Iris pigment epithelial cell (primary cell): ENCODE measurements at regions not wholly inside any gene's neighbourhood (a gene's known extent, or its start where the extent isn't known, plus 50 kb on each side); places are given as distances from the start of the nearest gene placed in this dataset.
A peak's percentile ranks its signal among the peaks of the same experiment; 100 is the strongest.
"Not testable (repeated sequence)": the region's sequence is repeated elsewhere in the genome, so short reads cannot be mapped to it uniquely, and the experiment has no call there.

Experiments
- DNase-seq: peaks from one replicate; pipeline ENCODE4 v3.0.0-alpha.2; 2011; ENCODE audit warnings: low read depth

GRCh38 chr6:79810185-79810705 is 137.1 kb downstream of the ELOVL4 start:
- no peak for DNase-seq

GRCh38 chr6:79808921-79809320 is 138.4 kb downstream of the ELOVL4 start:
- DNase-seq, result no peak

GRCh38 chr6:79806661-79807060 is 140.7 kb downstream of the ELOVL4 start:
- not testable (repeated sequence) for DNase-seq

GRCh38 chr6:79804732-79805131 is 142.6 kb downstream of the ELOVL4 start:
- DNase-seq, result no peak

- DNase-seq, result no peak
Observed at GRCh38 chr6:79803917-79804316, 143.4 kb downstream of the ELOVL4 start.

- DNase-seq, result no peak
Observed at GRCh38 chr6:79802657-79803300, 144.6 kb downstream of the ELOVL4 start.

GRCh38 chr6:79801362-79801761 is 146.0 kb downstream of the ELOVL4 start:
- no peak for DNase-seq

GRCh38 chr6:79798841-79799240 is 148.5 kb downstream of the ELOVL4 start:
- no peak for DNase-seq

GRCh38 chr6:79797912-79798311 is 149.4 kb downstream of the ELOVL4 start:
- no peak for DNase-seq

- DNase-seq, result no peak
Observed at GRCh38 chr6:79797163-79797764, 150.1 kb downstream of the ELOVL4 start.

- no peak for DNase-seq
Observed at GRCh38 chr6:79796197-79796596, 151.2 kb downstream of the ELOVL4 start.

- no peak for DNase-seq
Observed at GRCh38 chr6:79789896-79790295, 157.5 kb downstream of the ELOVL4 start.

GRCh38 chr6:79788756-79789155 is 157.6 kb downstream of the SH3BGRL2 start:
- DNase-seq, result no peak

GRCh38 chr6:79787626-79788025 is 156.5 kb downstream of the SH3BGRL2 start:
- DNase-seq, result no peak

GRCh38 chr6:79784395-79784753 is 153.2 kb downstream of the SH3BGRL2 start:
- DNase-seq, result no peak

- no peak for DNase-seq
Observed at GRCh38 chr6:79783670-79784394, 152.7 kb downstream of the SH3BGRL2 start.

- DNase-seq, result no peak
Observed at GRCh38 chr6:79782792-79783580, 151.9 kb downstream of the SH3BGRL2 start.

- no peak for DNase-seq
Observed at GRCh38 chr6:79781916-79782315, 150.8 kb downstream of the SH3BGRL2 start.

- no peak for DNase-seq
Observed at GRCh38 chr6:79780881-79781280, 149.8 kb downstream of the SH3BGRL2 start.

- no peak for DNase-seq
Observed at GRCh38 chr6:79778816-79779215, 147.7 kb downstream of the SH3BGRL2 start.

GRCh38 chr6:79777713-79778579 is 146.8 kb downstream of the SH3BGRL2 start:
- DNase-seq, result peak; percentile 56
